ENCODE measurements at regions not wholly inside any gene's neighbourhood (a gene's known extent, or its start where the extent isn't known, plus 50 kb on each side); places are given as distances from the start of the nearest gene placed in this dataset.

- TF ChIP-seq POU6F1 (CRISPR knock-in tag; IDR thresholded peaks at IDR 0.05; ENCODE audit: borderline replicate concordance, low read depth) = no peak
- TF ChIP-seq PPARA (CRISPR knock-in tag; IDR thresholded peaks at IDR 0.05; ENCODE audit: borderline replicate concordance) = no peak
These were observed 105.7 kb downstream of the ELAPOR2 start (continued) for GRCh38 chr7:86953653-86954336.

DNA sequence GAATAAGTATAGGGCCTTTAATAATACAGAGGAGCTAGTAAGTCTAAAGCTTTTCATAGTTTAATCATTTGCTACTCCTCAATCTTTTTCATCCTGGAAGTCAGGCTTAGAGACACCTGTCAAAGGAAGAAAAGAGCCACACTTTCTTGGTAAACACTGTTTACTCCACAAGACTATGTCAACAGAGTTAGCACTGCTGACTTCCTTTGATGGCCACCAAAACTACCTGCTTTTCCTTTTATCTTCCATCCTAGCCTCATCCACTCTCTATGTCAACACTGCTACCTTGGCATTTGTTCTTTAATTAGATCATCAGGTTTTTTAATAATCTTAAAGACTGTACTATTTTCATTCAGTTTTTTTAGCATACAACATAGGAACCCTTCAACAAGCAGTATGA, 106.2 kb downstream of the ELAPOR2 start:
- TF ChIP-seq ZFP30 (CRISPR knock-in tag; IDR thresholded peaks at IDR 0.05) (no peak), ZNF8 (CRISPR knock-in tag; IDR thresholded peaks at IDR 0.05) (no peak), GLIS3 (CRISPR knock-in tag; IDR thresholded peaks at IDR 0.05) (no peak), PPARA (CRISPR knock-in tag; IDR thresholded peaks at IDR 0.05; ENCODE audit: borderline replicate concordance) (no peak), CREB5 (CRISPR knock-in tag; IDR thresholded peaks at IDR 0.05; ENCODE audit: low read depth) (no peak), ZNF565 (CRISPR knock-in tag; conservative IDR thresholded peaks at IDR 0.05; ENCODE audit: low read depth) (no peak), TCF4 (CRISPR knock-in tag; IDR thresholded peaks at IDR 0.05; ENCODE audit: borderline replicate concordance) (no peak), ARNTL (CRISPR knock-in tag; IDR thresholded peaks at IDR 0.05; ENCODE audit: borderline replicate concordance, low read depth) (no peak)
- no peak for ATAC-seq

GRCh38 chr7:86951895-86952294, 107.6 kb downstream of the ELAPOR2 start:
- TF ChIP-seq GLIS3 (CRISPR knock-in tag; IDR thresholded peaks at IDR 0.05) (no peak), ZNF8 (CRISPR knock-in tag; IDR thresholded peaks at IDR 0.05) (no peak), ZNF565 (CRISPR knock-in tag; conservative IDR thresholded peaks at IDR 0.05; ENCODE audit: low read depth) (no peak), ZC3H10 (CRISPR knock-in tag; IDR thresholded peaks at IDR 0.05) (no peak), ISL1 (CRISPR knock-in tag; IDR thresholded peaks at IDR 0.05) (no peak), CREB5 (CRISPR knock-in tag; IDR thresholded peaks at IDR 0.05; ENCODE audit: low read depth) (no peak), PPARA (CRISPR knock-in tag; IDR thresholded peaks at IDR 0.05; ENCODE audit: borderline replicate concordance) (no peak), OSR1 (CRISPR knock-in tag; IDR thresholded peaks at IDR 0.05) (no peak), TCF4 (CRISPR knock-in tag; IDR thresholded peaks at IDR 0.05; ENCODE audit: borderline replicate concordance) (no peak), PATZ1 (CRISPR knock-in tag; IDR thresholded peaks at IDR 0.05; ENCODE audit: borderline replicate concordance) (no peak), ESRRG (CRISPR knock-in tag; IDR thresholded peaks at IDR 0.05) (no peak), BACH2 (CRISPR knock-in tag; IDR thresholded peaks at IDR 0.05; ENCODE audit: borderline replicate concordance) (no peak)
- TF ChIP-seq, protein P1, sequence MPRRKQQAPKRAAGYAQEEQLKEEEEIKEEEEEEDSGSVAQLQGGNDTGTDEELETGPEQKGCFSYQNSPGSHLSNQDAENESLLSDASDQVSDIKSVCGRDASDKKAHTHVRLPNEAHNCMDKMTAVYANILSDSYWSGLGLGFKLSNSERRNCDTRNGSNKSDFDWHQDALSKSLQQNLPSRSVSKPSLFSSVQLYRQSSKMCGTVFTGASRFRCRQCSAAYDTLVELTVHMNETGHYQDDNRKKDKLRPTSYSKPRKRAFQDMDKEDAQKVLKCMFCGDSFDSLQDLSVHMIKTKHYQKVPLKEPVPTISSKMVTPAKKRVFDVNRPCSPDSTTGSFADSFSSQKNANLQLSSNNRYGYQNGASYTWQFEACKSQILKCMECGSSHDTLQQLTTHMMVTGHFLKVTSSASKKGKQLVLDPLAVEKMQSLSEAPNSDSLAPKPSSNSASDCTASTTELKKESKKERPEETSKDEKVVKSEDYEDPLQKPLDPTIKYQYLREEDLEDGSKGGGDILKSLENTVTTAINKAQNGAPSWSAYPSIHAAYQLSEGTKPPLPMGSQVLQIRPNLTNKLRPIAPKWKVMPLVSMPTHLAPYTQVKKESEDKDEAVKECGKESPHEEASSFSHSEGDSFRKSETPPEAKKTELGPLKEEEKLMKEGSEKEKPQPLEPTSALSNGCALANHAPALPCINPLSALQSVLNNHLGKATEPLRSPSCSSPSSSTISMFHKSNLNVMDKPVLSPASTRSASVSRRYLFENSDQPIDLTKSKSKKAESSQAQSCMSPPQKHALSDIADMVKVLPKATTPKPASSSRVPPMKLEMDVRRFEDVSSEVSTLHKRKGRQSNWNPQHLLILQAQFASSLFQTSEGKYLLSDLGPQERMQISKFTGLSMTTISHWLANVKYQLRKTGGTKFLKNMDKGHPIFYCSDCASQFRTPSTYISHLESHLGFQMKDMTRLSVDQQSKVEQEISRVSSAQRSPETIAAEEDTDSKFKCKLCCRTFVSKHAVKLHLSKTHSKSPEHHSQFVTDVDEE (CRISPR knock-in tag; IDR thresholded peaks at IDR 0.05) = no peak
- no peak for ATAC-seq

GRCh38 chr7:86950944-86951343, 108.5 kb downstream of the ELAPOR2 start:
- no peak for TF ChIP-seq ZFP30 (CRISPR knock-in tag; IDR thresholded peaks at IDR 0.05)
- no peak for ATAC-seq
